Neuron (in vitro differentiated cells): ENCODE measurements at regions not wholly inside any gene's neighbourhood (a gene's known extent, or its start where the extent isn't known, plus 50 kb on each side); places are given as distances from the start of the nearest gene placed in this dataset.

Source experiments
- H2AFZ ChIP-seq: one replicate; pipeline ENCODE4 v1.6.1; 2013; ENCODE audit warnings: low read depth, mild to moderate bottlenecking, inconsistent platforms, low read length, moderate library complexity
- H3K27me3 ChIP-seq: one replicate; pipeline ENCODE4 v1.6.1; 2013; ENCODE audit warnings: low read length; ENCODE audit not compliant: insufficient read depth
- H3K36me3 ChIP-seq: one replicate; pipeline ENCODE4 v1.6.1; 2013; ENCODE audit warnings: low read length; ENCODE audit not compliant: insufficient read depth
- H3K4me1 ChIP-seq: one replicate; pipeline ENCODE4 v1.6.1; 2013; ENCODE audit warnings: low read length; ENCODE audit not compliant: insufficient read depth
- H3K4me3 ChIP-seq: 2 replicates; pipeline ENCODE4 v1.5.1; 2013; ENCODE audit warnings: mild to moderate bottlenecking, low read length, moderate library complexity
- H3K9me3 ChIP-seq: one replicate; pipeline ENCODE4 v1.6.1; 2013; ENCODE audit warnings: low read length

DNA sequence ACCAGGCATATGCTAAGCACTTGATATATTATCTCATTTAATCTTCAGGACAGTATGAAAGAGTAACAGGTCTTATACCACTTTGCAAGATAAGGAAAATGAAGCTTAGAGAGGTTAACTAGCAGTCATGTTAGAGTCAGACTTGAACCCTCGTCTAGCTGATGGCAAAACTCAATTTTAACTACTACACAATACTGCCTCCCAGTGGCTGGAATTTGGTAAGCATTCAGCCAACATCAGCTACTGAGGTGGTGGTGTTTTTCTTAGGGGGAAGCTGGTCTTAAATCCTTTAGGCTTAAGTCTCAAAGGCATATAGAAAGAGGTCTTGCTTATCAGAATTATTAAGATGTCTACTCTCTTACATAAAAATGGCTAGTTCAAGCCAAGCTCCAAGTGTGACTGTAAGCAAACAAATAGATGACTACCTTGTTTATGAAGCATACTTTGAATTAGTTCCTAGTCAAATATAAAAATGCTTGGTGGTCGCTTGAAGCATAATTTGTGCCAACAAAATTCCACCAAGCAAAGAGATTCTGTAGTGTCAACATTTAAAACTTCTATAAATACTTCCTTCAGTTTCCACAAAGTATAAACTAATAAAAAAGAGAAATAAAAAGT is 325.4 kb upstream of the FIGN start:
- Histone ChIP-seq H2AFZ (no peak overlapping the region), H3K4me1 (no peaks in the 10 kb centered on the region), H3K4me3 (no peak overlapping the region), H3K9me3 (no peaks in the 10 kb centered on the region), H3K36me3 (no peaks in the 10 kb centered on the region), H3K27me3 (no peaks in the 10 kb centered on the region)

DNA sequence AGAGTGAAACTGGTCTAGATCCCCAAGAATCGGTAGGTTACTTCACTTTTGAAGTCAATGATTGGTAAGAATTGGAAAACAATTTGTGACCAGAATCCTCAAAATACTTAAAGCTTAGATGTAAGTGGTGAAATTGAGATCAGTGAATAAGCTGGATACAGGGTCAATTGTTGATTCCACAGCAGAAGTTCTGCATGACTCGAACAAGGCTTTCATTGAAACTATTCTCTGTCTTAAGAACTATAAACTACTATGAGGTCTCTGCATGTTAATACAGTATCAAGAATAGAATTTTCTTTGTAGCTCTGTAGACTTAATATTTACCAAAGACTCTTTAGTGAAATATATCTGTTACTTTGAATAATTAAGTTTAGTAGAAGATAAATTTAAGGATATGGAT is 324.2 kb upstream of the FIGN start:
- H3K4me1 ChIP-seq: peaks cover 9% of the 10 kb centered on the region
- no peaks in the 10 kb centered on the region for H3K27me3 ChIP-seq
- H3K4me3 ChIP-seq: no peak overlapping the region
- H2AFZ ChIP-seq: no peak overlapping the region
- H3K9me3 ChIP-seq: no peaks in the 10 kb centered on the region
- no peaks in the 10 kb centered on the region for H3K36me3 ChIP-seq

DNA sequence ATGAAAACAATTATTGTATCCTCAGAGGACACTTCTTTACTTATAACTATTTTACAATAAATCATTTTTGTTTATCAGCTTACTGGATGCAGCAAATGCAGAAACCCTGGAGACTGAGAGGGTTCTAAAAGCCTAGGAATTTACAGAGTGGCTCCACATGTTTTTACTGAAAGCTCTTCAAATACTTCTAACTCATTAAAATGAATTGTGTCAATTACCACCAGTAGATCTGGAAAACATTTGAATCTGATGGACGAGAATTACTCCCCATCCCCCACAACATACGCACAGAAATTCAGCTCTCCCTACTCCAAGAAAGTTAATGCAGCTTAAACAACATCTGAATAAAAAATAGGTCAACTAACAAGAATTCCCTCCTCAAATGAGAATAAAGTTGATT is 319.8 kb upstream of the FIGN start:
- Histone ChIP-seq H3K4me3 (no peak overlapping the region), H3K36me3 (no peaks in the 10 kb centered on the region), H3K9me3 (no peaks in the 10 kb centered on the region), H3K4me1 (peaks cover 9% of the 10 kb centered on the region), H3K27me3 (no peaks in the 10 kb centered on the region), H2AFZ (no peak overlapping the region)

DNA sequence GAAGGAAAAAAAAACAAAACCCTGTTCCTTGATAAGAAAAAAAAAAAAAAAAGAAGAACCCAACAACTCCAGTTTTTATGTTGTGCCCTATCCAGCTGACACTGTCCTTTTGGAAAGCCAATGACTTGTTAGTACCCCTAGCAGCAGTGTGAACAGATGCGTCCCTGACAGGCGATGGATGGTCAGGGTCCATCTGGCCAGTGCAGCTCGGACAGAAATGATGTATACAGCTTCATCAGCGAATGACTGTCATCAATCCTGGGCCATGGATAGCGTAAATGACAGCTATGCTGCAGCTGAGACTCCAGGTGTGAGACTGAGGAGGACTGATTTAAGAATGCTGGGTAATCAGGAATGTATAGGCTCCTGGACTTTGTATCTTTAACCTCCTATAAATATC is 318.8 kb upstream of the FIGN start:
- H3K4me3 ChIP-seq: no peak overlapping the region
- H3K27me3 ChIP-seq: no peaks in the 10 kb centered on the region
- peaks cover 9% of the 10 kb centered on the region for H3K4me1 ChIP-seq
- no peaks in the 10 kb centered on the region for H3K36me3 ChIP-seq
- H3K9me3 ChIP-seq: no peaks in the 10 kb centered on the region
- no peak overlapping the region for H2AFZ ChIP-seq

DNA sequence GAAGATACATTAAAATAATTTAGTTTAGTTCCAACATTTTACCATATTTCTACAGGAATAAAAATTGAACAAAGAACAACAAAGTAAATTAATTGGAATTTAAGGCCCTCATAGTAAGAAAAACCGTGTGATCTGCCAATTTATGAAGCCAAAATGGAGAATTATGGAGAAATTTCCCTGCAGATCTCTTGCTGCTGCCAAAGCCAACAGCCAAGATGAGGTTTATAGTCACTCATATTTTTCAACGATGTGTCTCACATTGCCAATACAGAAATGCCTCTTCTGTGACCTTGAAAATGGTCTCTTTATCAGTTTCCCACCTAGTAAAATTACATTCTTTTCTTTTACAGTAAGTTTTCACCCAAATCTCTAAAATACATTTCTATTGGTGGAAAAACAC is 317.2 kb upstream of the FIGN start:
- peaks cover 9% of the 10 kb centered on the region for H3K4me1 ChIP-seq
- no peak overlapping the region for H2AFZ ChIP-seq
- no peak overlapping the region for H3K4me3 ChIP-seq
- H3K36me3 ChIP-seq: no peaks in the 10 kb centered on the region
- no peaks in the 10 kb centered on the region for H3K9me3 ChIP-seq
- no peaks in the 10 kb centered on the region for H3K27me3 ChIP-seq

DNA sequence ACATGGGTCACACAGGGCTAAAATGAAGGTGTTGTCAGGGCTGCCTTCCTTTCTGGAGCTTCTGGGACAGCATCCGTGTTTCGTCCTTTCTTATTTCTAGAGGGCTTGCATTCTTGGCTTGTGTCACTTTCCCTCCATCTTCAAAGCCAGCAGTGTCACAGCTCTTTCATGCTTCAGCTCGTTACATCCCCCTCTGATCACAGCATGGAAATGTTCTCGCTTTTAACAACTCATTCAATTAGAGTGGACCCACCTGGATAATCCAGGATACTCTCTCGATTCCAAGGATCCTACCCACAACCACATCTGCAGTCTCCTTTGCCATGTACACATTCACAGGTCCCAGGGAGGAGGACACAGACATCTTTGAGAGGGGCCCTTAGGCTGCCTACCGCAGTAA is 316.2 kb upstream of the FIGN start:
- peaks cover 9% of the 10 kb centered on the region for H3K4me1 ChIP-seq
- H2AFZ ChIP-seq: no peak overlapping the region
- no peaks in the 10 kb centered on the region for H3K9me3 ChIP-seq
- no peak overlapping the region for H3K4me3 ChIP-seq
- H3K36me3 ChIP-seq: no peaks in the 10 kb centered on the region
- H3K27me3 ChIP-seq: no peaks in the 10 kb centered on the region

DNA sequence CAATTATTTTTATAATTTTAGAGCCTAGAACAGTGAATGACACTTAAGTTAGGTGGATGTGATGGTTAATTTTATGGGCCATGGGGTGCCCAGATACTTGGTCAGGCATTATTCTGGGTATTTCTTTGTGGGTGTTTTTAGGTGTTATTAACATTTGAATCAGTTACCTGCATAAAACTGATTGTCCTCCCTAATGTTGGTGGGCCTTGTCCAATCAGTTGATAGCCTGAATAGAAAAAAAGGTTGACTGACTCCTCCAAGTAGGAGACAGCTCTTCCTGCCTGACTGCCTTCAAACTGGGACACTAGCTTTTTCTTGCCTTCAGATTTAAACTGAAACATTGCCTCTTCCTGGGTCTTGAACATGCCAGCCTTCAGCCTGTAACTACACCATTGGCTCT is 312.9 kb upstream of the FIGN start:
- H3K27me3 ChIP-seq: no peaks in the 10 kb centered on the region
- H3K9me3 ChIP-seq: no peaks in the 10 kb centered on the region
- no peak overlapping the region for H2AFZ ChIP-seq
- H3K36me3 ChIP-seq: no peaks in the 10 kb centered on the region
- no peak overlapping the region for H3K4me3 ChIP-seq
- no peaks in the 10 kb centered on the region for H3K4me1 ChIP-seq

DNA sequence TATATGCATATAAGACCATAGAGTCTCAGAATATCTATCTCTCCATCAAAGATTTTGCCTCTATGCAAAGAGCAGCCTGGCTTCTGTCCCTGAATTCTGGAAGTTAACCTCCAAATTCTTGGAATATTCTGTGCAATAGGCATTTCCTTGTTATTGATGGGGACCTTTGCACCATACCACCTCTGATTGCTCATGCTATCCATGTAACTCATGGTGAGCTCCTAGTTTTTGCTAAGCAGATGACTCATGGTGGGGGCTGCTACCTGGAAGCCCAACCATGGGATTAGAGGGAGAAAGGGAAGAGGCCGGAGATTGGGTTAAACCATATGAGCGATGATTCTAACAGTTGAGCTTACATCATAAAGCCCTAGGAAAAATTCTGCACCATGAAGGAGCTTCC is 310.2 kb upstream of the FIGN start:
- H3K27me3 ChIP-seq: no peaks in the 10 kb centered on the region
- H3K36me3 ChIP-seq: no peaks in the 10 kb centered on the region
- no peak overlapping the region for H3K4me3 ChIP-seq
- H3K9me3 ChIP-seq: no peaks in the 10 kb centered on the region
- no peak overlapping the region for H2AFZ ChIP-seq
- H3K4me1 ChIP-seq: no peaks in the 10 kb centered on the region

DNA sequence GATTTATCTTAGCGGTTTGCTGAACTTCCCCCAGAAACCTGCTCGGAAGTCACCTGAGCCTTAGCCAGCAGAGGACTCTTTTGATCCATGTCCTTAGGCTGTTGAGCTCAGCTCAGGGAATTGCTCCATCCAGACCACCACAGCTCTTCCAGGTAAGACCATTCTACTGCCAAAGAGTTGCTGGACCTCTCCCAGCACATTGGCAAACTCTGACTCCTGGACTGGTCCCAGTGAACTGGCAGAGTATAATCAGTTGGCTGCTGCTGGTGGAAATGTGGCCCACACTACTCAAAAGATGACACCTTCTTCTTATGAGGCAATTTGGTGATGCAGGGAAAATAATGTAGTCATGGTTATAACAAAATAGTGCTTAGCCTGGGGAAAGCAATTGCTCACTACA is 308.8 kb upstream of the FIGN start:
- no peaks in the 10 kb centered on the region for H3K4me1 ChIP-seq
- no peak overlapping the region for H3K4me3 ChIP-seq
- H3K9me3 ChIP-seq: no peaks in the 10 kb centered on the region
- H2AFZ ChIP-seq: no peak overlapping the region
- no peaks in the 10 kb centered on the region for H3K27me3 ChIP-seq
- H3K36me3 ChIP-seq: no peaks in the 10 kb centered on the region

DNA sequence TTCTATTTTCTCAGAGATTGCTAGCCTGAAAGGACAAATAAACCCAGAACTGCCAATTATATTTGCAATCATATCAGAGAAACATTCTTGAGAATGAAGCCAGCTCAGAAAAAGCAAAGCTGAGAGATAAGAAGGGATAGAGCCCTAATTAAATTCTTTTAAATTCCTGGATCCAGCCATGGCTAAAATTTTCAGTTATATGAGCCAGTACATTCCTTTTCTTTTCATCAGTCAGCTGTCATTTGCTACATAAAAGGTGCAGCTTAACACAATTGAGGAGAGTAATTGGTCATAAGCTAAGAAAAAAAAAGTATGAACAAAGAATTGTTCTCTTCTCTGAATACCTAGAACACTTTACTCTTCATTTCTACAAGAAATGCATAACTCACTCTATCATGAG is 303.5 kb upstream of the FIGN start:
- no peaks in the 10 kb centered on the region for H3K9me3 ChIP-seq

DNA sequence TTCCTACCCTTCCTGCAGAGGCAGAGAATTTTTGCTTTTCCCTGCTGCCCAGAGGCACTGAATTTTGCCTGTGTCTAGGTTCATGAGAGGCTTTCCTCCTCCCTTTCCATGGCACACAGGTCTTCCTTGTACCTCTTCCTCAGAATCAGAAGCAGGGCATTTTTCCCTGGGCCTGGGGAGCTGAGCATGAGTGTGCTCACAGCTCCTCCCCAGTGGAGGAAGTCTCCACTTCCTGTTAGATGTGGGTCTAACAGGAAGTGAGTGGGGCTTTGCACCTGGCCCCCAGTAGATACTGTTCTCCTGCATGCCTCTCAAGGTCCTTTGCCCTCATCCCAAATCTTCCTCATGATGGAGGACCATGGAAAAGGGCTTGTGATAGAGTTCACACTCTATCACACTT is 297.2 kb upstream of the FIGN start:
- Histone ChIP-seq H3K36me3 (no peaks in the 10 kb centered on the region), H3K27me3 (no peaks in the 10 kb centered on the region), H3K4me3 (no peak overlapping the region), H3K9me3 (no peaks in the 10 kb centered on the region), H3K4me1 (peaks cover 7% of the 10 kb centered on the region), H2AFZ (no peak overlapping the region)

More for the DNA sequence above, 303.5 kb upstream of the FIGN start:
- no peak overlapping the region for H2AFZ ChIP-seq
- H3K27me3 ChIP-seq: no peaks in the 10 kb centered on the region
- H3K4me1 ChIP-seq: no peaks in the 10 kb centered on the region
- H3K4me3 ChIP-seq: no peak overlapping the region
- no peaks in the 10 kb centered on the region for H3K36me3 ChIP-seq

DNA sequence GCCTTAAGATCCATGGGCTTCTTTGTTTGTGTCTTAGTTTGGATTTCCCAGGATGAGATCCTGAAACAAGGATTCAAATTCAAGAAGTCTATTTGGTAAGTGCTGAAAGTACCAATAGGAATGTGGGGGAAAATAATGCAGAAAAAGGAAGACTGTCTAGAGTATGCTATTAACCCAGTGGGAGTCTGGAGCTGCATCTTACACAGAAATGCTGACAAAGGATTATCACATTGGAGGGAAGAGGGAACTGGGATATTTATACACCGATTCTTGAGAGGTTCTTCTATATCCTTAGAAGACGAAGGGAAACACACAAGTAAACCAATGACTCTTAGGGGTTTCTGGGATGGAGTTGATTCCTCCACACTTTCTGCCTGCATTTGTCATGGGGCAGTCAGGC is 294.8 kb upstream of the FIGN start:
- Histone ChIP-seq H3K9me3 (no peaks in the 10 kb centered on the region), H2AFZ (no peak overlapping the region), H3K27me3 (no peaks in the 10 kb centered on the region), H3K36me3 (no peaks in the 10 kb centered on the region), H3K4me3 (no peak overlapping the region), H3K4me1 (peaks cover 7% of the 10 kb centered on the region)

DNA sequence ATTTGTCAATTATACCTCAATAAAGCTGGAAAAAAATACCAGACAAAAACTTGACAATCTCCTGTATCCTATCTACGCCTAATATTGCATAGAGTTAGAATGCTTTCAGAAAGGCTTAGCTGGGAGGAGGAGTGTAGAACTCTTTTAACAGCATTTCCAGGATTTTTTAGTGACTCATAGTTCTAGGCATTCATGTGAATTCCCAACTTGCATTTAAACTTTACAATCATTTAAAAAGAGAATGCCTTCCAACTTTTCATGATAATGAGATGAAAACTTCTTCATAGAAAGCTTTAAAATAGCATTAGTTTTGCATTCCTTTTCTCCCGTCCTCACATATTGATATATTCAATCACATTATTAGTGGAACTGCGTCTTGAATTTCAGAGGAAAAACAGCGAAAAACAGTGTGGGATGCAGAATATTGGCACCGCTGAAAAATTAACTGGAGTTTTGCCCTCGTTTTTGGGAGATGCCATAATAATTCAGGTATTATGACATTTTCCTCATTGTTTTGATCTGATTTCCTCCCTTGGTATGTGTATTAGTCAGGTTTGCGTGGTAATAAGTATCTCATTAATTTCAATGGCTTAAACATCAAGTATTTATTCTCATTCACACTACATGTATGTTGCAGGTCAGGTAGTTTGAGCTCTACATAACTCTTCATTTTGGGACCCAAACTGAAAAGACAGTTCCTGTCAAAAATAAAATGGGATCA is 293.2 kb upstream of the FIGN start:
- Histone ChIP-seq H3K4me1 (peaks cover 7% of the 10 kb centered on the region), H3K36me3 (no peaks in the 10 kb centered on the region), H3K4me3 (no peak overlapping the region), H3K9me3 (no peaks in the 10 kb centered on the region), H3K27me3 (no peaks in the 10 kb centered on the region), H2AFZ (no peak overlapping the region)

DNA sequence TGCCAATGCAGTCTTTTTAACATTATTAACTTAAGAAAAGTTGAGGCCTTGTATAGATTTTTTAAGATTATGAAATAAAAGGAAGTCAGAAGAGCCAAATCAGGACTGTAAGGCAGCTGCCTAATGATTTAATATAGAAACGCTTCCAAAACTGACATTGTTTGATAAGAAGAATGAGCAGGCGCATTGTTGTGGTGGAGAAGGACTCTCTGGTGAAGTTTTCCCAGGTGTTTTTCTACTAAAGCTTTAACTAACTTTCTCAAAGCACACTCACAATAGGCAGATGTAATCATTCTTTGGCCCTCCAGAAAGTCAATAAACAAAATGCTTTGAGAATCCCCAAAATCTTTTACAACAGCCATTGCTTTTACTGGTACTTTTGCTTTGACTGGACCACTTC is 288.6 kb upstream of the FIGN start:
- no peaks in the 10 kb centered on the region for H3K9me3 ChIP-seq
- H3K36me3 ChIP-seq: no peaks in the 10 kb centered on the region
- no peak overlapping the region for H2AFZ ChIP-seq
- H3K27me3 ChIP-seq: no peaks in the 10 kb centered on the region
- H3K4me1 ChIP-seq: peaks cover 7% of the 10 kb centered on the region
- no peak overlapping the region for H3K4me3 ChIP-seq
